ENCODE measurements at regions not wholly inside any gene's neighbourhood (a gene's known extent, or its start where the extent isn't known, plus 50 kb on each side); places are given as distances from the start of the nearest gene placed in this dataset.
"Not testable (repeated sequence)": the region's sequence is repeated elsewhere in the genome, so short reads cannot be mapped to it uniquely, and the experiment has no call there.

DNA sequence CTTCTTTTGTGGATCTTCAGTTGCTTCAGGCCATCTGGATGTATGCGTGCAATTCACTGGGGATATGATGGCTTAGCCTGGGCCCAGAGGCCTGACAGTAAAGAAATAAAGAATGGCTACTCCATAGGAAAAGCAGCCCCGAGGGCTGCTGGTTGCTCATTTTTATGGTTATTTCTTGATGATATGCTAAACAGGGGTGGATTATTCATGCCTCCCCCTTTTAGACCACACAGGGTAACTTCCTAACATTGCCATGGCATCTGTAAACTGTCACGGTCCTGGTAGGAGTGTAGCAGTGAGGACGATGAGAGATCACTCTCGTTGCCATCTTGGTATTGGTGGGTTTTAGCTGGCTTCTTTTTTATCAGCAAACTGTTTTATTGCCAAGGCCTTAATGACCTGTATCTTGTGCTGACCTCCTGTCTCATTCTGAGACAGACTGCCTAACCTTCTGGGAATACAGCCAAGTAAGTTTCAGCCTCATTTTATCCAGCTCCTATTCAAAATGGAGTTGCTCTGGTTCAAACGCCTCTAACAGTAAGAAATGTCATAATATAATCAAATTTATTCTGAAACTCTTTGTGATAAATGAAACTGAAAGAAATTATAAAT lies 60.5 kb downstream of the DSEL start:
- no peak for DNase-seq (ENCODE audit: low read depth)
- H3K4me3 ChIP-seq (ENCODE audit: low read depth, low read length): no peak overlapping the region

DNA sequence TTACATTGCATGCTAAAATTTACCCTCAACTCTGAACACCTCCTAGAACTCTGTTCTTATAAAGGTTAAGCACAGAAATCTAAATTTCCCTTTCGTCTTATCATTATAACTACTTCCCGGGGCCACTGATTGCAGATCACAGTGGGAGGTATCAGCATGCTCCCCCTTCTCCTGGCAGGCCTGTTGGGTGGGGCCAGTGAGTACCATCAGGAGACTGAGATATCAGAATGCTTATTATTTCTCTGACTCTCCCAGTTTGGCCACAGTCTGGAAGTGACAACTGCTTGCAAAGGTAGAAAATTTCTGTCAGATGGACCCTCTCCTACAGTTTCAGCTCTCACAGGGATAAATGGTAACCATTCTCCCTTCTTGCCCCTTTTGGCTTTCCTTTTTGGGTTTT lies 62.6 kb downstream of the DSEL start:
- DNase-seq (ENCODE audit: low read depth): no peak
- H3K4me3 ChIP-seq (ENCODE audit: low read depth, low read length): no peak overlapping the region

DNA sequence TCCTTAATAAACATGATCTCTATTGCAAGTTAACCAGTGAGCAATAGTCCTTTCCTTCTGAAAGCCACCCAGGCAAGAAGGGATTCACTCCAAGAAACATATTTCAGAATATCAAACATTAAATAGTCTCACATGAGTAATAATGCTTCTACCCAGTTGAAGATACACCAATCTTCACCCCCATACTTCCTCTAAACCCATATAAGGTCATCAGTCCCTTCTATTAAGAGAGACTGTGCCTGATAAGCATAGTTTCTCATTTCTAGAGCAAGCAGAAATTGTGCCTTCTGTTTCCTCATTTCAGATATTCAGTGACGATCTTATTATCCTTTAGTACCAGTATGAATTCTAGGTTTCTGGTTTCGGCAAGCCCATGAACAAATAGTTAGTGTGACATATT lies 64.6 kb downstream of the DSEL start:
- no peak for DNase-seq (ENCODE audit: low read depth)
- H3K4me3 ChIP-seq (ENCODE audit: low read depth, low read length): no peak overlapping the region

DNA sequence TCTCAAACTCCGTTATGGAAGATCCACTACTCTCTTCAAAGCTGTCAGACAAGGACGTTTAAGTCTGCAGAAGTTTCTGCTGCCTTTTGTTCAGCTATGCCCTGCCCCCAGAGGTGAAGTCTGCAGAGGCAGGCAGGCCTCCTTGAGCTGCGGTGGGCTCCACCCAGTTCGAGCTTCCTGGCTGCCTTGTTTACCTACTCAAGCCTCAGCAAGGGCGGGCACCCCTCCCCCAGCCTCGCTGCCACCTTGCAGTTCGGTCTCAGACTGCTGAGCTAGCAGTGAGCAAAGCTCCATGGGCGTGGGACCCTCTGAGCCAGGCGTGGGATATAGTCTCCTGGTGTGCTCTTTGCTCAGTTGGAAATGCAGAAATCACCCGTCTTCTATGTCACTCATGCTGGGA lies 65.4 kb downstream of the DSEL start:
- not testable (repeated sequence) for DNase-seq (ENCODE audit: low read depth); H3K4me3 ChIP-seq (ENCODE audit: low read depth, low read length)

GRCh38 chr18:67433971-67434370 lies 82.5 kb downstream of the DSEL start:
- H3K4me3 ChIP-seq (ENCODE audit: low read depth, low read length): no peak overlapping the region
- no peak for DNase-seq (ENCODE audit: low read depth)

GRCh38 chr18:67432806-67433205 lies 83.7 kb downstream of the DSEL start:
- DNase-seq (ENCODE audit: low read depth): no peak
- H3K4me3 ChIP-seq (ENCODE audit: low read depth, low read length): no peak overlapping the region

- H3K4me3 ChIP-seq (ENCODE audit: low read depth, low read length): no peak overlapping the region
- DNase-seq (ENCODE audit: low read depth): no peak
These were observed 87.7 kb downstream of the DSEL start for GRCh38 chr18:67428805-67429204.

GRCh38 chr18:67428158-67428557 lies 88.4 kb downstream of the DSEL start:
- H3K4me3 ChIP-seq (ENCODE audit: low read depth, low read length): no peak overlapping the region
- DNase-seq (ENCODE audit: low read depth): no peak

- no peak for DNase-seq (ENCODE audit: low read depth)
- no peak overlapping the region for H3K4me3 ChIP-seq (ENCODE audit: low read depth, low read length)
These were observed 90.0 kb downstream of the DSEL start for GRCh38 chr18:67426486-67426885.

- peak; percentile 97 for DNase-seq (ENCODE audit: low read depth)
- H3K4me3 ChIP-seq (ENCODE audit: low read depth, low read length): no peak overlapping the region
These were observed 90.8 kb downstream of the DSEL start for GRCh38 chr18:67425672-67426071.

DNA sequence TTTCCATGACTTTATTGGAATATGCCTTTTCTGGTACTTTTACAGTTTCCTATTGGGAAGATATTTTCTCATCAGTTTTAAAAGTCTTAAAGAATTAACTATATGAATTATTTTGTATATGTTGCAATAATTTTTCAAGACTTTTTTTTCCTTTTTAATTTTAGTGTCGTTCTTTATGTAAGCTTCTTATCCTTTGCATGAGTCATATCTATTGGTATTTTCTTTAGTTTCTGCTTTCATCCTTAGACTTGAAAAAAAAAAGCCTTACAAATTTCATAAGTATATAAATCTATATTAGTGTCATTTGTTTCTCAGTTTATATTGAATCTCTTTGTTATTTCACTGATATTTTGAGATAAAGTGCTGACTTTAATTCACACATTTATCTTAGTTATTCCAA lies 94.9 kb downstream of the DSEL start:
- DNase-seq (ENCODE audit: low read depth): no peak
- H3K4me3 ChIP-seq (ENCODE audit: low read depth, low read length): no peak overlapping the region

- H3K4me3 ChIP-seq (ENCODE audit: low read depth, low read length): no peak overlapping the region
These were observed 98.5 kb downstream of the DSEL start for GRCh38 chr18:67417864-67418523.

GRCh38 chr18:67411116-67411515 lies 105.4 kb downstream of the DSEL start:
- no peak overlapping the region for H3K4me3 ChIP-seq (ENCODE audit: low read depth, low read length)
- no peak for DNase-seq (ENCODE audit: low read depth)

More at GRCh38 chr18:67417864-67418523, 98.5 kb downstream of the DSEL start:
- no peak for DNase-seq (ENCODE audit: low read depth)

DNA sequence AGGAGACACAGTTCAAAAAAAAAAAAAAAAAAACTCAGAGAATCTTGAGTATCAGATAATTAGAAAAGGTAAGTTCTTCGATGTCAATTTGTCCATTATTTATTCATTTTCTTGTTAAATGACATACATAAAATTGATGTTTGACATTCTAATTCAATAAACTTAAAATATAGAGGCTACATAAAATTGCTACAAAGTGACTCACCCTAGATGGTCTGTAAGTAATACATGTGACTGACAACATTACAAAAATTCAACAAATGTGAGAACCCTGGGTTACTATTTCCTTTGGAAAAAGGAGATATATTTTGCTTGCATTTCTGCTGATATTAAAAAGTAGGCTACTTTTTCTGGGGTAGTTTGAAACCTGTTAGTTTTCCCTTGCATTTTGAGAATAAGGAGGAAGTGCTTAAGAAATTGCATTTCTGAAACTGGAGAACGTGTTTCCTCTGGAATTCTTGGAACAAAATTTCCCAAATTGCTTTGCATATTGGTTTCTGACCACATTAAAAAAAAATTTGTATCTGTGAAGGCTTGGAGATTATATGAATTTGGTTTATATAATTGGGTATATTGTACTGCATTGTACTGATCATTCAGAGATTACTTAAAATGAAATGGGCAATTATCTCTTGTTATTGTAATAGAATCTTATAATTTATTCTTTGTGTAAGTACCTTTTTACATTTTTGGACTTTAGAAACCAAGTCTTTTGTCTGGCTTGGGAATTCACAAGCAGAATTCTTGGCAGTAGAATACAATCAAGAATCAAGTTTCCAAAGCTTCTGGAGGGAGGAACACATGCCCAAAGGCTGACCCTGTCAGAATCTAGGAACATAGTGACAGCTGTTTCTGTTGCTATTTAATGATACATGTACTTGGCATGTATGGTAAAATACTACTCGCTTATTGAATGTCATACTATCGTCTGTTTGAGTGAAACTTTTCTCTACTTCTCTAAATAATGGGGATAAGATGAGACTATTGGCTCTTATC lies 106.1 kb downstream of the DSEL start:
- no peak overlapping the region for H3K4me3 ChIP-seq (ENCODE audit: low read depth, low read length)
- DNase-seq (ENCODE audit: low read depth): no peak

DNA sequence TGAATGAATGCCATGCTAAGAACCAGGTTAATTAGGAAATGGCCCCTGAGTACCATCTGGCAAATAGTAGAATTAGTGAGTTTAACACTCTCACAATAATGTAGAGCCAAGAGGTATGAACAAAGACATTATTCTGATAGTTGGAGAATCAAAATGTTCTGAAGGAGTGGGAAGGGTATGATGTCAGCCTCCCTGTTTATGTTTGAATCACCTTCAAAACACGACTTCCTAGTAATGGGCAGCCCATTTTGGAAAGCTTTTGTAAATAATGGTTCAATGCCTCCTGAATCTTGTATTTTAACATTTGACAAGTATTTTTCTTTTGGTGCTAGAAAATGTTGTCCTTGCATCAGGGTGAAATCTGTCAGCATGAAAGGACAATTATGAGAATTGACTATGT lies 108.3 kb downstream of the DSEL start:
- DNase-seq (ENCODE audit: low read depth): no peak
- no peak overlapping the region for H3K4me3 ChIP-seq (ENCODE audit: low read depth, low read length)

DNA sequence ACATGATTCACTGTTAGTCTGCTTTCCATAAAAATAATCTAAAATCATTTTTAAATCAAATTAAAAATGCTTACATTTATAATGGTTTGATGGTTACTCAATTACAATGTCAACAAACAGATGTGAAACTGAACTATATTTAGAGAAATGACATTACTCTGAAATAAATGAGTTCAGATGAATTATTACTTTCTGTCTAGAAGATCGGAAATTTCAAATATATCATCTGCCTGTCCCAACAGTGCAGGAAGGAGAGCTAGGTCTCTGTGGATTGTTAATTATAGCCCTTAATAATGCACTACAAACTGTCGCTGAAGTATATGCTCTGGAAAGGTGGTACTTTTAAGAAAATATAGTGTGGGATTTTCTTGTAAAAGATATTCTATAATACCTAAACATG lies 109.8 kb downstream of the DSEL start:
- no peak for DNase-seq (ENCODE audit: low read depth)
- no peak overlapping the region for H3K4me3 ChIP-seq (ENCODE audit: low read depth, low read length)

DNA sequence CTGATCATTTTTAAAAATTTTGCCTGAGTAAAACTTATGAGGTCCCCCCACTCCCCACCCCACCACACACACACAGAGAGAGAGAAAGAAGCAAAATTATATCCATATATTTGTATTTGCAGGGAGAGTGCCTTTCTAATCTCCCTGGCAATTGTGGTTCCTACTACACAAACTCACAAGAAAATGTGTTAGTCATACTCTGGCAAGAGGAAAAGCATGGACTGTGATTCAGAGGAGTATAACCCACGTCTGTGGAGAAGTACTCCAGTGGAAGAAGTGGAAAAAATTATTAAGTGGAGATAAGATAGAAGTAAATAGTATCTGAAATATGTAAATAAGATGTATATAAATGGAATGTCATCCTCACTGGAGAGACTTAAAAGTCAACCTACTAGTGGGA lies 114.0 kb downstream of the DSEL start:
- H3K4me3 ChIP-seq (ENCODE audit: low read depth, low read length): no peak overlapping the region
- DNase-seq (ENCODE audit: low read depth): no peak

- no peak overlapping the region for H3K4me3 ChIP-seq (ENCODE audit: low read depth, low read length)
- DNase-seq (ENCODE audit: low read depth): peak; percentile 35
These were observed 115.9 kb downstream of the DSEL start for GRCh38 chr18:67400502-67401117.

GRCh38 chr18:67386032-67386431 lies 130.5 kb downstream of the DSEL start:
- DNase-seq (ENCODE audit: low read depth): no peak

DNA sequence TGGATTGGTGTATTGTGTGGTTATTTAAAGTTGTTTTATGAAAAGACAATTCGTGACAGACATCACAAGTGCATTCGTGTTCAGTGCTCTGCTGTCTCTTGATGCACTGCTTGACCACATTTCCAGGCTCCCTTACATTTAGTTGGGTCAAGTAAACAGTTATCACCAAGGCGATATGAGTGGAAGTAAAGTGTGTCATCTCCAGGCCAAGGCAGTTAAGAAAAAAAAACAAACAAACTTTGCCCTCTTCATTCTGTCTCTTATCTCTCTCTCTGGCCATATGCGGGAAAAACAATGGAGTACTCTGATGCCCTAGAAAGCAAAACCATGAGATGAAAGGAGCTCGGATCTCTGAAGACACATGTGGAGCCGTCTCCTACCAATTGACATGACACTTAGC lies 131.1 kb downstream of the DSEL start:
- no peak overlapping the region for H3K4me3 ChIP-seq (ENCODE audit: low read depth, low read length)
- DNase-seq (ENCODE audit: low read depth): no peak

More at GRCh38 chr18:67386032-67386431, 130.5 kb downstream of the DSEL start:
- no peak overlapping the region for H3K4me3 ChIP-seq (ENCODE audit: low read depth, low read length)

Data from skeletal muscle cell (primary cell).